NT2/D1 (cell line): ENCODE measurements at regions not wholly inside any gene's neighbourhood (a gene's known extent, or its start where the extent isn't known, plus 50 kb on each side); places are given as distances from the start of the nearest gene placed in this dataset.

Source experiments
- SUZ12 ChIP-seq: IDR thresholded peaks from 2 replicates; pipeline ENCODE4 v1.6.1; 2011; ENCODE audit not compliant: insufficient read length, insufficient read depth; ENCODE audit errors: extremely low read depth
- YY1 ChIP-seq: IDR thresholded peaks from 2 replicates; pipeline ENCODE4 v1.6.1; 2011; ENCODE audit not compliant: insufficient read length, insufficient read depth
- ZNF274 ChIP-seq: IDR thresholded peaks from 2 replicates; pipeline ENCODE4 v1.6.1; 2011; ENCODE audit warnings: mild to moderate bottlenecking, low read depth, low read length

DNA sequence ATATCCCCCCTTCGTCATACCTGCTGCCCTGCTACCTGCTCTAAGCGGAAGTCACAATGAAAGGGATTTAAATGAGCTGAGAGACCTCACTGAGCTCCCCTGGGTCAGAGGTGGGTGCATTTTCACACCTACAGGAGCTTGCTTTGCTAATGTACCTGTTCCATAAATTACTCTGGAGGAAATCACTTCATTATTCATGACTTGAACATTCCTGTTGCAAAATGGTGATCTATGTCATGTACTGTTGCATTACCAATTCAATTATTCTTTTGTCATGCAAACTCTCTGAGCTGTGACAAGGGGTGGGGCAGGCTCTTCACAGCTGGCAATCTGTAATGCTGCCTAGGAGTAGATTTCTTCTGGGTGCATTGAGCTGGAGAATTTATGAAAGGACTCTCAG is 761.3 kb downstream of the TSN start:
- TF ChIP-seq ZNF274 (no peak), YY1 (no peak), SUZ12 (no peak)
